Mesenchymal stem cell (in vitro differentiated cells and primary cell): ENCODE measurements at regions not wholly inside any gene's neighbourhood (a gene's known extent, or its start where the extent isn't known, plus 50 kb on each side); places are given as distances from the start of the nearest gene placed in this dataset.
"Not testable (repeated sequence)": the region's sequence is repeated elsewhere in the genome, so short reads cannot be mapped to it uniquely, and the experiment has no call there.

ENCODE experiments used
- DNase-seq: peaks from one replicate; pipeline ENCODE4 v3.0.0-alpha.2; 2013
- H2AFZ ChIP-seq: one replicate; pipeline ENCODE4 v1.6.1; 2013; ENCODE audit warnings: low read depth, mild to moderate bottlenecking, control low read depth, inconsistent platforms, low read length, moderate library complexity
- H2AK5ac ChIP-seq: 2 replicates; pipeline ENCODE4 v1.6.1; 2013; ENCODE audit warnings: low read length, moderate library complexity, mild to moderate bottlenecking, inconsistent platforms; ENCODE audit not compliant: severe bottlenecking
- H2BK120ac ChIP-seq: one replicate; pipeline ENCODE4 v1.6.1; 2013; ENCODE audit warnings: low read depth, mild to moderate bottlenecking, inconsistent platforms, low read length, moderate library complexity
- H2BK12ac ChIP-seq, 2 experiments: one replicate each; pipeline ENCODE4 v1.6.1; 2013; ENCODE audit warnings: inconsistent platforms in 2 of 2, low read length in 2 of 2, mild to moderate bottlenecking in 2 of 2, moderate library complexity in 2 of 2, control low read depth in 1 of 2
- H2BK15ac ChIP-seq: one replicate; pipeline ENCODE4 v1.6.1; 2013; ENCODE audit warnings: mild to moderate bottlenecking, low read depth, inconsistent platforms; ENCODE audit not compliant: poor library complexity, severe bottlenecking
- H2BK5ac ChIP-seq: 2 replicates; pipeline ENCODE4 v1.6.1; 2013; ENCODE audit warnings: low read depth, mild to moderate bottlenecking, low read length, control low read depth, inconsistent platforms; ENCODE audit not compliant: poor library complexity, severe bottlenecking
- H3K14ac ChIP-seq, 2 experiments: one replicate each; pipeline ENCODE4 v1.6.1; 2013; ENCODE audit warnings: inconsistent platforms in 2 of 2, low read length in 2 of 2, control low read depth in 1 of 2, mild to moderate bottlenecking in 1 of 2, moderate library complexity in 1 of 2
- H3K18ac ChIP-seq, 2 experiments: one replicate each; pipeline ENCODE4 v1.6.1; 2013; ENCODE audit warnings: inconsistent platforms in 2 of 2, low read length in 2 of 2, control low read depth in 1 of 2, low read depth in 1 of 2, mild to moderate bottlenecking in 1 of 2
- H3K23ac ChIP-seq, 2 experiments: one replicate each; pipeline ENCODE4 v1.6.1; 2013; ENCODE audit warnings: inconsistent platforms in 2 of 2, low read length in 2 of 2, mild to moderate bottlenecking in 2 of 2, moderate library complexity in 2 of 2, control low read depth in 1 of 2
- H3K27ac ChIP-seq: 2 replicates; pipeline ENCODE4 v1.5.1; 2013; ENCODE audit warnings: mild to moderate bottlenecking, moderate library complexity, low read length, control low read depth, inconsistent platforms; ENCODE audit not compliant: poor library complexity, severe bottlenecking
- H3K27me3 ChIP-seq, 2 experiments: 2 replicates each; pipeline versions ENCODE4 v1.6.1 to v1.7.0; 2013; ENCODE audit warnings: low read length in 2 of 2, mild to moderate bottlenecking in 2 of 2, moderate library complexity in 2 of 2, control low read depth in 1 of 2, inconsistent platforms in 1 of 2; ENCODE audit not compliant: control insufficient read depth in 1 of 2, insufficient read depth in 1 of 2
- H3K36me3 ChIP-seq, 2 experiments: 2 replicates each; pipeline versions ENCODE4 v1.6.1 to v1.7.0; 2013; ENCODE audit warnings: low read length in 2 of 2, control low read depth in 1 of 2, inconsistent platforms in 1 of 2, low read depth in 1 of 2, mild to moderate bottlenecking in 1 of 2; ENCODE audit not compliant: insufficient read depth in 2 of 2, control insufficient read depth in 1 of 2
- H3K4ac ChIP-seq, 2 experiments: one replicate each; pipeline ENCODE4 v1.6.1; 2013; ENCODE audit warnings: inconsistent platforms in 2 of 2, low read length in 2 of 2, mild to moderate bottlenecking in 2 of 2, moderate library complexity in 2 of 2, control low read depth in 1 of 2, low read depth in 1 of 2
- H3K4me1 ChIP-seq: 2 replicates; pipeline ENCODE4 v1.6.1; 2013; ENCODE audit warnings: low read depth, low read length, control low read depth; ENCODE audit not compliant: control insufficient read depth, insufficient read depth
- H3K4me2 ChIP-seq: 2 replicates; pipeline ENCODE4 v1.6.1; 2013; ENCODE audit warnings: low read length, mild to moderate bottlenecking, inconsistent platforms; ENCODE audit not compliant: poor library complexity, severe bottlenecking
- H3K4me3 ChIP-seq, 2 experiments: 2 replicates each; pipeline versions ENCODE4 v1.5.1 to v1.7.0; 2013; ENCODE audit warnings: low read length in 2 of 2, mild to moderate bottlenecking in 2 of 2, control low read depth in 1 of 2, low read depth in 1 of 2; ENCODE audit not compliant: insufficient read depth in 1 of 2
- H3K79me1 ChIP-seq: replicated peaks from 2 replicates; pipeline ENCODE4 v1.6.1; 2013; ENCODE audit warnings: mild to moderate bottlenecking, control low read depth, low read length, inconsistent platforms; ENCODE audit not compliant: poor library complexity, severe bottlenecking
- H3K9ac ChIP-seq: 2 replicates; pipeline ENCODE4 v1.7.0; 2013; ENCODE audit warnings: mild to moderate bottlenecking, low read length, moderate library complexity
- H3K9me3 ChIP-seq: 2 replicates; pipeline ENCODE4 v1.7.0; 2013; ENCODE audit warnings: mild to moderate bottlenecking, low read length; ENCODE audit not compliant: control insufficient read depth
- H4K8ac ChIP-seq: one replicate; pipeline ENCODE4 v1.6.1; 2013; ENCODE audit warnings: inconsistent platforms, mild to moderate bottlenecking, low read length, moderate library complexity
- H4K91ac ChIP-seq: one replicate; pipeline ENCODE4 v1.6.1; 2013; ENCODE audit warnings: mild to moderate bottlenecking, low read length, inconsistent platforms
- WGBS: methylation state at CpG from one replicate; pipeline ENCODE4 v1.1.7; 2013; ENCODE audit warnings: mixed read lengths; 5-methylcytosine and 5-hydroxymethylcytosine counted together

DNA sequence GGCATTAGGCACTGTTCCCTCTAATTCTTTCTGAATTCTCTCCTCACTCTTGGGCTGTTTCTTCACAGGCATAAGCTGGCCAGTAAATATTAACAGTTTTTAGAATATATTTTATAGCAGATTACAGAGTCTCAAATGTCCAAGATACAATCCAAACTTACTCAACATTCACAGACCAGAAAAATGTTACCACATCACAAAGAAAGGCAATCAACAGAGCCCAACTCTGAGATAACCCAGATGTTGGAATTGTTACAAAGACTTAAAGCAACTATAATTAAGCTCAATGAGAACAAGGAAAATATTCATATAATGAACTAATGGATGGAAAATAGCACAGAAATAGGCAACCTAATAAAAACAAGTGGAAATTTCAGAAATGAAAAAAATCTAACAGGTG is 401.1 kb upstream of the RGMB start:
- Histone ChIP-seq H3K4me3 (no peak overlapping the region), H3K4ac (no peak overlapping the region), H3K9me3 (no peaks in the 10 kb centered on the region), H3K9ac (no peak overlapping the region), H3K18ac (no peak overlapping the region), H2BK15ac (no peak overlapping the region), H2BK12ac (no peak overlapping the region), H2BK5ac (no peak overlapping the region), H3K27me3 (no peaks in the 10 kb centered on the region), H3K4me2 (no peak overlapping the region), H4K8ac (no peak overlapping the region), H3K14ac (no peak overlapping the region), H3K36me3 (no peaks in the 10 kb centered on the region), H2BK120ac (no peak overlapping the region), H4K91ac (no peak overlapping the region), H3K23ac (no peak overlapping the region), H3K4me1 (no peaks in the 10 kb centered on the region), H2AFZ (no peak overlapping the region), H3K27ac (no peak overlapping the region), H3K79me1 (no peaks in the 10 kb centered on the region), H2AK5ac (no peak overlapping the region)
- DNase-seq = peak; percentile 4

DNA sequence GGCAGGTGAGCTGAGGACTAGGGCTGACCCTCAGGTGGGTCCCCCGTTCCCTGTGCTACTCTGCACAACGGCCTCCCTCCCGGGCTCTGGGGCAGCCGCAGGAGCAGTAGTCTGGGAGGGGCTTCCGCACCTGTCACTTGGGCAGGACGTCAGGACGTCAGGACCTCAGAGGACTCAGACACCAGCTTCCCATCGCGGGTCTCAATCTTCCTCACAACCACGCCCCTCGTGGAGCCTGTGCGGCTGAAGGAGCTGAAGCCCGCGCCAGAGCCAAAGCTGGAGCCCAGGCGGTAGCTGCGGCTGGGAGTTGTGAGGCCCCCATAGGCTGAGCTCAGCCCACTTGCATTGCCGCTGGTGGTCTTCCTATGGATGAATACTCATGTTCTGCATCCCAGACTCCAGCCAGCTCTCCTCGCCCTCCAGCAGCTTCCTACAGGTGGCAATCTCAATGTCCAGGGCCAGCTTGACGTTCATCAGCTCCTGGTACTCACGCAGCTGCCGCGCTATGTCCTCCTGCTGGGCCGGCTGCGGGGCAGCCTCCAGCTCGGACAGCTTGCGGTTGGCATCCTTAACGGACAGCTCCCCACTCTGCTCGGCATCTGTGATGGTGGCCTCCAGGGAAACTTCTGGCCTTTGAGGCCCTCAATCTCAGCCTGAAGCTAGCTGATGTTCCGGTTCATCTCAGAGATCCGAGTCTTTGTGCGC is 381.4 kb upstream of the RGMB start:
- H2BK12ac ChIP-seq = no peak overlapping the region
- no peak overlapping the region for H3K4ac ChIP-seq
- no peak overlapping the region for H2AFZ ChIP-seq
- no peak overlapping the region for H3K14ac ChIP-seq
- no peaks in the 10 kb centered on the region for H3K27me3 ChIP-seq
- 95% methylated on average over 31 of the region's 31 CpGs for WGBS
- H3K9me3 ChIP-seq = peaks cover 2% of the 10 kb centered on the region
- H2BK120ac ChIP-seq = no peak overlapping the region
- H3K9ac ChIP-seq = no peak overlapping the region
- no peak overlapping the region for H2BK5ac ChIP-seq
- H3K79me1 ChIP-seq = no peaks in the 10 kb centered on the region
- no peaks in the 10 kb centered on the region for H3K36me3 ChIP-seq
- no peak overlapping the region for H4K8ac ChIP-seq
- DNase-seq = no peak
- no peak overlapping the region for H3K4me3 ChIP-seq
- H3K23ac ChIP-seq = no peak overlapping the region
- no peak overlapping the region for H2AK5ac ChIP-seq
- no peak overlapping the region for H3K4me2 ChIP-seq
- no peak overlapping the region for H4K91ac ChIP-seq
- no peak overlapping the region for H3K27ac ChIP-seq
- no peaks in the 10 kb centered on the region for H3K4me1 ChIP-seq
- H3K18ac ChIP-seq = no peak overlapping the region
- H2BK15ac ChIP-seq = no peak overlapping the region

DNA sequence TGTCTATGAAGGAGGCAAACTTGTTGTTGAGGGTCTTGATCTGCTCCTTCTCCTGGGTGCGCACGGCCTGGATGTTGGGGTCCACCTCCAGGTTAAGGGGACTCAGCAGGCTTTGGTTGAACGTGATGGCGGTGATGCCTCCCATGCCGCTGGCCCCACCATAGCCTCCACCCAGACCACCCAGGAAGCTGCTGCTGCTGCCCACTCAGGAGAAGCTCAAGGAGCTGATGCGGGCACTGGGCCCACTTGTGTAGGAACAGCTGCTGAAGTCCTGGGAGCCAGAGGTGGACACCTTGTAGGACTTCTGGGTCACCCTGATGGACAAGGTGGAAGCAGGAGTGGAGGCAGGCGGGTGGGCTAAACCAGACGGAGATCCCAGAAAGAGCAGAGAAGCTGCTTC is 380.3 kb upstream of the RGMB start:
- not testable (repeated sequence) for H4K8ac ChIP-seq, H2BK120ac ChIP-seq, H2BK5ac ChIP-seq, H3K4me3 ChIP-seq, H3K9ac ChIP-seq, H2BK15ac ChIP-seq, H3K14ac ChIP-seq, H4K91ac ChIP-seq, H3K4ac ChIP-seq, H3K27ac ChIP-seq, H3K23ac ChIP-seq, H3K79me1 ChIP-seq, H3K4me2 ChIP-seq, H2AFZ ChIP-seq, H3K9me3 ChIP-seq, H3K36me3 ChIP-seq, H2AK5ac ChIP-seq, DNase-seq, H3K4me1 ChIP-seq, H3K27me3 ChIP-seq, H2BK12ac ChIP-seq, H3K18ac ChIP-seq
- WGBS = 89% methylated on average over 8 of the region's 8 CpGs

DNA sequence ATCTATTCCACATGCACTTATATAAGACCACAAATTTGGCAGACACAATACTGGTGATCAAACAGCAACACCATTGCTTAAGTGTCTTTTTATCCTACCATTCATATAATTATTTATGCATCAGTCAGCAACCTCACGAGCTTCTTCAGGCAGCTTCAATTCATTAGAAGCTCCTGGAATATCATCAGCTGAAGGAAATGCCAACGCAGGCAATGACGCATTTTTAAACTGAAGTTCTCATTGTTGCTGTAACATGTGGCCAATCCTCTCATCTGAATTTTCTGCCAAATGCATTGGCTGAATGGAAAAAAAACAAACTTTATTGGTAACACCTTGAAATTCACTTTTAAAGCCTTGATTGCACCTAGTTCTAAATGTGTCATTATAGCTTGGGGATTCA is 376.4 kb upstream of the RGMB start:
- Histone ChIP-seq H3K79me1 (no peaks in the 10 kb centered on the region), H3K4me1 (no peaks in the 10 kb centered on the region), H3K9me3 (peaks cover 2% of the 10 kb centered on the region), H4K91ac (no peak overlapping the region), H3K36me3 (no peaks in the 10 kb centered on the region), H3K4ac (no peak overlapping the region), H2BK12ac (no peak overlapping the region), H3K18ac (no peak overlapping the region), H3K27me3 (no peaks in the 10 kb centered on the region), H2AFZ (no peak overlapping the region), H4K8ac (no peak overlapping the region), H3K23ac (no peak overlapping the region), H2BK15ac (no peak overlapping the region), H2BK120ac (no peak overlapping the region), H2AK5ac (no peak overlapping the region), H3K27ac (no peak overlapping the region), H2BK5ac (no peak overlapping the region), H3K9ac (peak overlapping the region; percentile 69), H3K4me2 (no peak overlapping the region), H3K4me3 (no peak overlapping the region), H3K14ac (no peak overlapping the region)
- WGBS = 89% methylated on average over 3 of the region's 3 CpGs
- DNase-seq = no peak
